Ishikawa (cell line): ENCODE measurements at regions not wholly inside any gene's neighbourhood (a gene's known extent, or its start where the extent isn't known, plus 50 kb on each side); places are given as distances from the start of the nearest gene placed in this dataset.

Experiments
- CEBPB ChIP-seq: IDR thresholded peaks from 2 replicates; pipeline ENCODE4 v1.6.1; 2012
- CREB1 ChIP-seq: IDR thresholded peaks from 2 replicates; pipeline ENCODE4 v1.6.1; 2012; ENCODE audit warnings: low read depth
- EGR1 ChIP-seq: IDR thresholded peaks from 2 replicates; pipeline ENCODE4 v1.6.1; 2012
- EP300 ChIP-seq: IDR thresholded peaks from 2 replicates; pipeline ENCODE4 v1.6.1; 2012; ENCODE audit warnings: borderline replicate concordance
- FOXM1 ChIP-seq: IDR thresholded peaks from 2 replicates; pipeline ENCODE4 v1.6.1; 2012; ENCODE audit warnings: low read depth, borderline replicate concordance
- NFIC ChIP-seq: IDR thresholded peaks from 2 replicates; pipeline ENCODE4 v1.6.1; 2012
- RAD21 ChIP-seq: IDR thresholded peaks from 2 replicates; pipeline ENCODE4 v1.6.1; 2012; ENCODE audit warnings: low read depth
- TAF1 ChIP-seq: IDR thresholded peaks from 2 replicates; pipeline ENCODE4 v1.6.1; 2012; ENCODE audit warnings: low read depth, mild to moderate bottlenecking
- TCF12 ChIP-seq: IDR thresholded peaks from 2 replicates; pipeline ENCODE4 v1.6.1; 2012; ENCODE audit warnings: low read depth
- TEAD4 ChIP-seq: IDR thresholded peaks from 2 replicates; pipeline ENCODE4 v1.6.1; 2012
- YY1 ChIP-seq: IDR thresholded peaks from 2 replicates; pipeline ENCODE4 v1.6.1; 2012; ENCODE audit warnings: low read depth
- TF ChIP-seq, protein P1 (sequence below): IDR thresholded peaks from 2 replicates; pipeline ENCODE4 v1.6.1; 2012; ENCODE audit warnings: low read depth, mild to moderate bottlenecking
- TF ChIP-seq, protein P2 (sequence below): IDR thresholded peaks from 2 replicates; pipeline ENCODE4 v1.6.1; 2012

DNA sequence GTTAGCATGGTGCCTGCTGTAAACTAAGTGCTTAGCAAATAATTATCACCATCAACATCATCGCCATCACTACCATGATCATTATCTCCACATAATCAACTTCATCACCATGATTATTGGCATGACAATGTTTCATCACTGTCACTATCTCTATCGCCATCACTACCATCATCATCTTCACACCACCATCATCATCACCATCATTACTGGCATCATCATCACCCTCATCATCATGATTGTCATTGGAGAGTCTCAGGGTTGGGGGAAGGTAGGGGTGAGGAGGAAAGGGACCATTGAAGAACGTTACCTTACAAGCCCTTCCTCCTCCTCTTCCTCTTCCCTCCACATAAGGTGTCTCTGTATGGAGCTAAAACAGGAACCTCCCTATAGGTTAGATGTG, 54.9 kb upstream of the GPR26 start:
- no peak for TF ChIP-seq FOXM1
- TF ChIP-seq, protein P1, sequence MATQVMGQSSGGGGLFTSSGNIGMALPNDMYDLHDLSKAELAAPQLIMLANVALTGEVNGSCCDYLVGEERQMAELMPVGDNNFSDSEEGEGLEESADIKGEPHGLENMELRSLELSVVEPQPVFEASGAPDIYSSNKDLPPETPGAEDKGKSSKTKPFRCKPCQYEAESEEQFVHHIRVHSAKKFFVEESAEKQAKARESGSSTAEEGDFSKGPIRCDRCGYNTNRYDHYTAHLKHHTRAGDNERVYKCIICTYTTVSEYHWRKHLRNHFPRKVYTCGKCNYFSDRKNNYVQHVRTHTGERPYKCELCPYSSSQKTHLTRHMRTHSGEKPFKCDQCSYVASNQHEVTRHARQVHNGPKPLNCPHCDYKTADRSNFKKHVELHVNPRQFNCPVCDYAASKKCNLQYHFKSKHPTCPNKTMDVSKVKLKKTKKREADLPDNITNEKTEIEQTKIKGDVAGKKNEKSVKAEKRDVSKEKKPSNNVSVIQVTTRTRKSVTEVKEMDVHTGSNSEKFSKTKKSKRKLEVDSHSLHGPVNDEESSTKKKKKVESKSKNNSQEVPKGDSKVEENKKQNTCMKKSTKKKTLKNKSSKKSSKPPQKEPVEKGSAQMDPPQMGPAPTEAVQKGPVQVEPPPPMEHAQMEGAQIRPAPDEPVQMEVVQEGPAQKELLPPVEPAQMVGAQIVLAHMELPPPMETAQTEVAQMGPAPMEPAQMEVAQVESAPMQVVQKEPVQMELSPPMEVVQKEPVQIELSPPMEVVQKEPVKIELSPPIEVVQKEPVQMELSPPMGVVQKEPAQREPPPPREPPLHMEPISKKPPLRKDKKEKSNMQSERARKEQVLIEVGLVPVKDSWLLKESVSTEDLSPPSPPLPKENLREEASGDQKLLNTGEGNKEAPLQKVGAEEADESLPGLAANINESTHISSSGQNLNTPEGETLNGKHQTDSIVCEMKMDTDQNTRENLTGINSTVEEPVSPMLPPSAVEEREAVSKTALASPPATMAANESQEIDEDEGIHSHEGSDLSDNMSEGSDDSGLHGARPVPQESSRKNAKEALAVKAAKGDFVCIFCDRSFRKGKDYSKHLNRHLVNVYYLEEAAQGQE, result no peak
- no peak for TF ChIP-seq TAF1
- no peak for TF ChIP-seq RAD21
- no peak for TF ChIP-seq CEBPB
- TF ChIP-seq EP300, result no peak
- no peak for TF ChIP-seq NFIC
- no peak for TF ChIP-seq TCF12
- TF ChIP-seq, protein P2, sequence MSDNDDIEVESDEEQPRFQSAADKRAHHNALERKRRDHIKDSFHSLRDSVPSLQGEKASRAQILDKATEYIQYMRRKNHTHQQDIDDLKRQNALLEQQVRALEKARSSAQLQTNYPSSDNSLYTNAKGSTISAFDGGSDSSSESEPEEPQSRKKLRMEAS, result no peak
- no peak for TF ChIP-seq EGR1
- no peak for TF ChIP-seq YY1
- no peak for TF ChIP-seq TEAD4
- TF ChIP-seq CREB1, result no peak
